Endodermal cell (in vitro differentiated cells): ENCODE measurements at regions not wholly inside any gene's neighbourhood (a gene's known extent, or its start where the extent isn't known, plus 50 kb on each side); places are given as distances from the start of the nearest gene placed in this dataset.

Experiments used
- DNase-seq: peaks from one replicate; pipeline ENCODE4 v3.0.0-alpha.2; 2017
- H3K27ac ChIP-seq: 2 replicates; pipeline ENCODE4 v1.5.1; 2013; ENCODE audit warnings: mild to moderate bottlenecking, low read depth, low read length, moderate library complexity
- H3K27me3 ChIP-seq: 2 replicates; pipeline ENCODE4 v1.6.1; 2013; ENCODE audit warnings: mild to moderate bottlenecking, low read length, moderate library complexity; ENCODE audit not compliant: insufficient read depth, control insufficient read depth, poor library complexity, severe bottlenecking
- H3K36me3 ChIP-seq: 2 replicates; pipeline ENCODE4 v1.7.0; 2013; ENCODE audit warnings: mild to moderate bottlenecking, low read length, moderate library complexity; ENCODE audit not compliant: control insufficient read depth, insufficient read depth
- H3K4me1 ChIP-seq: one replicate; pipeline ENCODE4 v1.7.0; 2013; ENCODE audit warnings: low read length; ENCODE audit not compliant: control insufficient read depth, insufficient read depth
- H3K4me3 ChIP-seq: 2 replicates; pipeline ENCODE4 v1.5.1; 2013; ENCODE audit warnings: mild to moderate bottlenecking, low read length, moderate library complexity
- H3K9ac ChIP-seq: 2 replicates; pipeline ENCODE4 v1.6.1; 2013; ENCODE audit warnings: mild to moderate bottlenecking, low read length, moderate library complexity; ENCODE audit not compliant: poor library complexity, severe bottlenecking; ENCODE audit errors: extremely low read depth
- H3K9me3 ChIP-seq: 2 replicates; pipeline ENCODE4 v1.6.1; 2013; ENCODE audit warnings: mild to moderate bottlenecking, low read length, moderate library complexity; ENCODE audit not compliant: control insufficient read depth
- H3K27ac Mint-ChIP-seq: 2 replicates; pipeline ENCODE4 v1.8.0; 2020; ENCODE audit warnings: mixed read lengths
- H3K27me3 Mint-ChIP-seq: 2 replicates; pipeline ENCODE4 v1.8.0; 2021; ENCODE audit warnings: mild to moderate bottlenecking, mixed read lengths; ENCODE audit not compliant: insufficient read depth
- H3K36me3 Mint-ChIP-seq: 2 replicates; pipeline ENCODE4 v1.8.0; 2020; ENCODE audit warnings: low read depth, mixed read lengths
- H3K4me1 Mint-ChIP-seq: 2 replicates; pipeline ENCODE4 v1.8.0; 2020; ENCODE audit warnings: mixed read lengths
- H3K4me3 Mint-ChIP-seq: 2 replicates; pipeline ENCODE4 v1.8.0; 2020; ENCODE audit warnings: mild to moderate bottlenecking, moderate library complexity, mixed read lengths
- H3K9me3 Mint-ChIP-seq: 2 replicates; pipeline ENCODE4 v1.8.0; 2020; ENCODE audit warnings: mild to moderate bottlenecking, mixed read lengths
- WGBS, 2 experiments: methylation state at CpG; one replicate each; pipeline versions ENCODE4 v1.1.5 to v1.1.7; 2013; ENCODE audit warnings: missing lambda C conversion rate in 2 of 2, mixed read lengths in 1 of 2; ENCODE audit not compliant: insufficient coverage in 1 of 2, insufficient read length in 1 of 2; 5-methylcytosine and 5-hydroxymethylcytosine counted together
- TF ChIP-seq, protein P1 (sequence below): fragments of 200-600 bp; sonication (generic); conservative IDR thresholded peaks from 2 replicates; pipeline ENCODE4 v1.5.0; 2021; ENCODE audit warnings: antibody characterized with exemption, mild to moderate bottlenecking

GRCh38 chrX:125029131-125029530 is 290.5 kb upstream of the TEX13C start:
- H3K4me3 Mint-ChIP-seq = no peak overlapping the region
- H3K4me3 ChIP-seq = no peak overlapping the region
- no peak for DNase-seq
- no peak overlapping the region for H3K9ac ChIP-seq
- TF ChIP-seq, protein P1, sequence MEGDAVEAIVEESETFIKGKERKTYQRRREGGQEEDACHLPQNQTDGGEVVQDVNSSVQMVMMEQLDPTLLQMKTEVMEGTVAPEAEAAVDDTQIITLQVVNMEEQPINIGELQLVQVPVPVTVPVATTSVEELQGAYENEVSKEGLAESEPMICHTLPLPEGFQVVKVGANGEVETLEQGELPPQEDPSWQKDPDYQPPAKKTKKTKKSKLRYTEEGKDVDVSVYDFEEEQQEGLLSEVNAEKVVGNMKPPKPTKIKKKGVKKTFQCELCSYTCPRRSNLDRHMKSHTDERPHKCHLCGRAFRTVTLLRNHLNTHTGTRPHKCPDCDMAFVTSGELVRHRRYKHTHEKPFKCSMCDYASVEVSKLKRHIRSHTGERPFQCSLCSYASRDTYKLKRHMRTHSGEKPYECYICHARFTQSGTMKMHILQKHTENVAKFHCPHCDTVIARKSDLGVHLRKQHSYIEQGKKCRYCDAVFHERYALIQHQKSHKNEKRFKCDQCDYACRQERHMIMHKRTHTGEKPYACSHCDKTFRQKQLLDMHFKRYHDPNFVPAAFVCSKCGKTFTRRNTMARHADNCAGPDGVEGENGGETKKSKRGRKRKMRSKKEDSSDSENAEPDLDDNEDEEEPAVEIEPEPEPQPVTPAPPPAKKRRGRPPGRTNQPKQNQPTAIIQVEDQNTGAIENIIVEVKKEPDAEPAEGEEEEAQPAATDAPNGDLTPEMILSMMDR = no peak
- H3K9me3 ChIP-seq = no peaks in the 10 kb centered on the region
- no peaks in the 10 kb centered on the region for H3K4me1 ChIP-seq
- H3K4me1 Mint-ChIP-seq = no peaks in the 10 kb centered on the region
- WGBS, 2 experiments = 70 to 95% methylated on average over 2 to 3 of the region's 3 CpGs
- H3K27ac Mint-ChIP-seq = no peak overlapping the region
- H3K27ac ChIP-seq = no peak overlapping the region
- no peaks in the 10 kb centered on the region for H3K27me3 Mint-ChIP-seq
- no peaks in the 10 kb centered on the region for H3K9me3 Mint-ChIP-seq
- H3K27me3 ChIP-seq = no peaks in the 10 kb centered on the region
- H3K36me3 Mint-ChIP-seq = no peaks in the 10 kb centered on the region
- H3K36me3 ChIP-seq = no peaks in the 10 kb centered on the region
